HG02970 (cell line): ENCODE measurements at regions not wholly inside any gene's neighbourhood (a gene's known extent, or its start where the extent isn't known, plus 50 kb on each side); places are given as distances from the start of the nearest gene placed in this dataset.
"Not testable (repeated sequence)": the region's sequence is repeated elsewhere in the genome, so short reads cannot be mapped to it uniquely, and the experiment has no call there.

Experiments used
- ATAC-seq: cut with Tn5 transposase; IDR thresholded peaks from one replicate; pipeline ENCODE4 v1.9.1; 2021; ENCODE audit warnings: mild to moderate bottlenecking, moderate library complexity, moderate number of reproducible peaks; ENCODE audit not compliant: unreplicated experiment, low FRiP score

GRCh38 chr2:180621941-180622918, 358.2 kb upstream of the UBE2E3 start:
- ATAC-seq = no peak

- no peak for ATAC-seq
Observed at GRCh38 chr2:180621366-180621765, 359.0 kb upstream of the UBE2E3 start.

GRCh38 chr2:180618570-180618969, 361.8 kb upstream of the UBE2E3 start:
- ATAC-seq = no peak

GRCh38 chr2:180614776-180615175, 365.6 kb upstream of the UBE2E3 start:
- no peak for ATAC-seq

GRCh38 chr2:180609626-180610340, 370.6 kb upstream of the UBE2E3 start:
- no peak for ATAC-seq

- no peak for ATAC-seq
Observed at GRCh38 chr2:180607514-180608049, 372.8 kb upstream of the UBE2E3 start.

- ATAC-seq = no peak
Observed at GRCh38 chr2:180604077-180604476, 376.3 kb upstream of the UBE2E3 start.

GRCh38 chr2:180601016-180601415, 379.4 kb upstream of the UBE2E3 start:
- ATAC-seq = no peak

GRCh38 chr2:180599804-180600203, 380.6 kb upstream of the UBE2E3 start:
- no peak for ATAC-seq

GRCh38 chr2:180597179-180597578, 383.2 kb upstream of the UBE2E3 start:
- no peak for ATAC-seq

- ATAC-seq = no peak
Observed at GRCh38 chr2:180596453-180596852, 384.0 kb upstream of the UBE2E3 start.

- no peak for ATAC-seq
Observed at GRCh38 chr2:180591947-180592346, 388.5 kb upstream of the UBE2E3 start.

- ATAC-seq = not testable (repeated sequence)
Observed at GRCh38 chr2:180591093-180591781, 389.2 kb upstream of the UBE2E3 start.

- ATAC-seq = no peak
Observed at GRCh38 chr2:180583441-180584140, 396.8 kb upstream of the UBE2E3 start.

GRCh38 chr2:180579388-180579787, 401.0 kb upstream of the UBE2E3 start:
- ATAC-seq = no peak

GRCh38 chr2:180578441-180578840, 402.0 kb upstream of the UBE2E3 start:
- no peak for ATAC-seq

GRCh38 chr2:180577567-180577966, 402.8 kb upstream of the UBE2E3 start:
- ATAC-seq = no peak

- no peak for ATAC-seq
Observed at GRCh38 chr2:180573951-180574350, 406.5 kb upstream of the UBE2E3 start.

GRCh38 chr2:180572346-180572745, 408.1 kb upstream of the UBE2E3 start:
- ATAC-seq = no peak

GRCh38 chr2:180571559-180571958, 408.8 kb upstream of the UBE2E3 start:
- no peak for ATAC-seq
